ENCODE measurements at regions not wholly inside any gene's neighbourhood (a gene's known extent, or its start where the extent isn't known, plus 50 kb on each side); places are given as distances from the start of the nearest gene placed in this dataset.

DNA sequence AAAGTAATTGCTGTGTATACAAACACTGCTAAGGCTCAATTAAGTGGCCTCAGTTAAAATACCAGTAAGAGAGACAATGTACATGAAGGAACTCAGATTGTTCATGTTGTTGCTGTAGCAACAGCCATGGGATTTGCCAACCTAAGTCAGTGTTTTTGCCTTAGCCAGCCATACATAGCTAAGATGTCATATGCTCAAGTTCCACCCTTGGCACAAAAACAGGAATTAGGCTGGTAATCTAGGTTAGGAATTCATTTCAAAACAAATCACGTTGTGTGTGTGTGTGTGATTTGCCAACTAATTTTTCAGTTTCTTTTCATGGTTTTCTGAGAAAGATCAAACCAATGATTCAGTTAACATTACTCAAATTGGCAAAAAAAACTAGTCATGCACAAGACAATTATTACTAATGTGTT, 143.7 kb upstream of the KCNMB2 start:
- Histone ChIP-seq H3K27ac (ENCODE audit: low read depth in 2 of 2, low read length in 2 of 2) (no peak overlapping the region), H3K4me3 (ENCODE audit: low read length in 2 of 2) (no peak overlapping the region), H3K9me3 (ENCODE audit: control insufficient read depth in 2 of 2, low read length in 2 of 2) (no peaks in the 10 kb centered on the region), H3K27me3 (ENCODE audit: control insufficient read depth in 2 of 2, insufficient read depth in 2 of 2, low read length in 2 of 2) (no peaks in the 10 kb centered on the region), H3K9ac (ENCODE audit: low read depth in 1 of 2, low read length in 2 of 2) (no peak overlapping the region), H3K36me3 (ENCODE audit: control insufficient read depth in 2 of 2, insufficient read depth in 2 of 2, low read length in 2 of 2) (no peaks in the 10 kb centered on the region), H3K4me1 (ENCODE audit: control insufficient read depth in 2 of 2, insufficient read depth in 2 of 2, low read length in 2 of 2) (no peaks in the 10 kb centered on the region)

DNA sequence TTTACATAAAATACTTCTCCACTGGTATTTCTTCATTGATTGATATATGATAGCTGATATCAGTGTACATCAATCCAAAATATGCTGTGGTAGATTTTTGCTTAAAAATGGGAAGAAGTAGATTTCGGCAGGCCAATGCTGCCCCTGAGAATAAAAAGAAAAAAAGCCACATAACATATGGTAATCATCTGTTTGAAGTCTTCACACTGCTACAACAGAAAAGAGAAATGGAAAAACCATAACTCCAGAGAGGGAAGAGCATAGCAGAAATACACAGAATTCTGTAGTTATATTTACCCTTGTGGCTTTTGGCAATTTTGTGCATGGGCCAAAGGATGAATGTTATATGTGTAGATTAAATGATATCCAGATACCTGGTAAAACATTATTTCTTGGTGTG, 143.1 kb upstream of the KCNMB2 start:
- Histone ChIP-seq H3K9me3 (ENCODE audit: control insufficient read depth in 2 of 2, low read length in 2 of 2) (no peaks in the 10 kb centered on the region), H3K36me3 (ENCODE audit: control insufficient read depth in 2 of 2, insufficient read depth in 2 of 2, low read length in 2 of 2) (no peaks in the 10 kb centered on the region), H3K27ac (ENCODE audit: low read depth in 2 of 2, low read length in 2 of 2) (no peak overlapping the region), H3K4me1 (ENCODE audit: control insufficient read depth in 2 of 2, insufficient read depth in 2 of 2, low read length in 2 of 2) (no peaks in the 10 kb centered on the region), H3K4me3 (ENCODE audit: low read length in 2 of 2) (no peak overlapping the region), H3K27me3 (ENCODE audit: control insufficient read depth in 2 of 2, insufficient read depth in 2 of 2, low read length in 2 of 2) (no peaks in the 10 kb centered on the region), H3K9ac (ENCODE audit: low read depth in 1 of 2, low read length in 2 of 2) (no peak overlapping the region)

DNA sequence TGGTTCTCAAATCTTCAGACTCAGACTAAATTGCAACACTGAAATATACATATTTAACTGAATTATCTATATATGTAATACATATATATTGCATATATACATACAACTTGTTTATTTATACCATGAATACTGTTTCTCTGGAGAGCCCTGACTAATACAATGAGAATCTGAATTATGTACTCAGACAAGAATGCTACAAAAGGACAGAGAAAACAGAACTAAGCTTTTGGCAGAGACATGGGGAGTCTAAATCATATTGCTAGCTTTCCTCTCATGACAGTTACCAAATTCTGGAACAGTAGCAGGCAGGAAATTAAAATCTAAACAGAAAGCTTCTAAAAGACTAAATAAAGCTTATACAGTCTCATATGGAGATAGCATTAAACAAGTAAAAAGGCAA, 142.4 kb upstream of the KCNMB2 start:
- Histone ChIP-seq H3K4me1 (ENCODE audit: control insufficient read depth in 2 of 2, insufficient read depth in 2 of 2, low read length in 2 of 2) (no peaks in the 10 kb centered on the region), H3K27me3 (ENCODE audit: control insufficient read depth in 2 of 2, insufficient read depth in 2 of 2, low read length in 2 of 2) (no peaks in the 10 kb centered on the region), H3K9me3 (ENCODE audit: control insufficient read depth in 2 of 2, low read length in 2 of 2) (no peaks in the 10 kb centered on the region), H3K36me3 (ENCODE audit: control insufficient read depth in 2 of 2, insufficient read depth in 2 of 2, low read length in 2 of 2) (no peaks in the 10 kb centered on the region), H3K4me3 (ENCODE audit: low read length in 2 of 2) (no peak overlapping the region), H3K27ac (ENCODE audit: low read depth in 2 of 2, low read length in 2 of 2) (no peak overlapping the region), H3K9ac (ENCODE audit: low read depth in 1 of 2, low read length in 2 of 2) (no peak overlapping the region)

DNA sequence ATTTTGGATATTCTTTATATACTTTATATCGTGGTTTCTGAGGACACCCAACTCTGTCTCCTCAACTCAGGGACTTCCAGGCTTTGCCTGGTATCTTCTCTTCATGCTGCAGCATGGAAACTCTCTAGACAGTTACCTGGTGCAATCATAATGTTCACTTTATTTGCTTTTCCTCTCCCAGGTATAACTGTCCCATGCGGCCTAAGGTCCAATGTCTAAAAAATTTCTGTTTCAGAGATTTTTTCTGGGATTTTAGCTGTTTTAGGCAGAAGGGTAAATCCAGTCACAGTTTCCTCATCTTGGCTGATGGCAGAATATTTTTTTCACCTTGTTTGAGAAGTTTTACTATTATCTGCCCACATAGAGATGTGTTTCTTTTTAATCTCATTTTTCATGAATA, 139.9 kb upstream of the KCNMB2 start:
- Histone ChIP-seq H3K27me3 (ENCODE audit: control insufficient read depth in 2 of 2, insufficient read depth in 2 of 2, low read length in 2 of 2) (no peaks in the 10 kb centered on the region), H3K9ac (ENCODE audit: low read depth in 1 of 2, low read length in 2 of 2) (no peak overlapping the region), H3K36me3 (ENCODE audit: control insufficient read depth in 2 of 2, insufficient read depth in 2 of 2, low read length in 2 of 2) (no peaks in the 10 kb centered on the region)

DNA sequence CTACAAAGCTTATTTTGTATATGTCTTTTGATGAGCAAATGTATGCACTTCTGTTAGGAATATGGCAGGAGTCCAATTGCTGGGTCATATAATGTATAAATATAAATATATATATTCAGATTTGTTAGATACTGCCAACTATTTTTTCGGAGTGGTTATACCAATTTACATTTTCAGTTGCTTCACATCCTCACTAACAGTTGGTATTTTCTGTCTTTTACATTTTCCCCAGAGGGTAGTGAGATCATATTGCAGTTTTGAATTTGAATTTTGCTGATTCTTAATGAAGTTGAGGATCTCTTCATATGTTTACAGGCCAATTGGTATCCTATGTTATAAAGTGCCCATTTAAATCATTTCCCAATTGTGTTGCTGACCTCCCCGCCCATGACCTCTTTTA, 139.0 kb upstream of the KCNMB2 start:
- Histone ChIP-seq H3K4me3 (ENCODE audit: low read length in 2 of 2) (no peak overlapping the region), H3K27me3 (ENCODE audit: control insufficient read depth in 2 of 2, insufficient read depth in 2 of 2, low read length in 2 of 2) (no peaks in the 10 kb centered on the region), H3K4me1 (ENCODE audit: control insufficient read depth in 2 of 2, insufficient read depth in 2 of 2, low read length in 2 of 2) (no peaks in the 10 kb centered on the region)

More for the DNA sequence above, 139.9 kb upstream of the KCNMB2 start:
- Histone ChIP-seq H3K27ac (ENCODE audit: low read depth in 2 of 2, low read length in 2 of 2) (no peak overlapping the region), H3K4me1 (ENCODE audit: control insufficient read depth in 2 of 2, insufficient read depth in 2 of 2, low read length in 2 of 2) (no peaks in the 10 kb centered on the region), H3K9me3 (ENCODE audit: control insufficient read depth in 2 of 2, low read length in 2 of 2) (no peaks in the 10 kb centered on the region), H3K4me3 (ENCODE audit: low read length in 2 of 2) (no peak overlapping the region)

DNA sequence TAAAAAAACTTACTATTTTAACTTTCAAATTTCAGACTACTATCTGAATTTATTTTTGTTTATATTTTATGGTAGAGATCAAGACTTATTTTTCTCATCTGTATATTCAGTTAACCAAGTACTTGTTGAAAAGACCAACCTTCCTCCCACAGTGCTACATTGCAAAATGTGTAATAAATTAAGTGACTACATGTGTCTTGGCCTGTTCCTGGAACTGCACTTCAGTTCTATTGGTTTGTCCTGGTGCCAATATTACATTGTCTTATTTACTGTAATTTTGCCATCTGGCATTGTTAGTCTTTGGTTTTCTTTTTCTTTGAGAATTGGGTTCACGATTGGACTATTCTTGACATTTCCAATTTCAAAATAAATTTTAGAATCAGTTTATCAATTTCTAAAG, 138.4 kb upstream of the KCNMB2 start:
- Histone ChIP-seq H3K36me3 (ENCODE audit: control insufficient read depth in 2 of 2, insufficient read depth in 2 of 2, low read length in 2 of 2) (no peaks in the 10 kb centered on the region), H3K4me1 (ENCODE audit: control insufficient read depth in 2 of 2, insufficient read depth in 2 of 2, low read length in 2 of 2) (no peaks in the 10 kb centered on the region), H3K27me3 (ENCODE audit: control insufficient read depth in 2 of 2, insufficient read depth in 2 of 2, low read length in 2 of 2) (no peaks in the 10 kb centered on the region), H3K27ac (ENCODE audit: low read depth in 2 of 2, low read length in 2 of 2) (no peak overlapping the region), H3K4me3 (ENCODE audit: low read length in 2 of 2) (no peak overlapping the region), H3K9me3 (ENCODE audit: control insufficient read depth in 2 of 2, low read length in 2 of 2) (no peaks in the 10 kb centered on the region), H3K9ac (ENCODE audit: low read depth in 1 of 2, low read length in 2 of 2) (no peak overlapping the region)

More for the DNA sequence above, 139.0 kb upstream of the KCNMB2 start:
- Histone ChIP-seq H3K9me3 (ENCODE audit: control insufficient read depth in 2 of 2, low read length in 2 of 2) (no peaks in the 10 kb centered on the region), H3K27ac (ENCODE audit: low read depth in 2 of 2, low read length in 2 of 2) (no peak overlapping the region), H3K9ac (ENCODE audit: low read depth in 1 of 2, low read length in 2 of 2) (no peak overlapping the region), H3K36me3 (ENCODE audit: control insufficient read depth in 2 of 2, insufficient read depth in 2 of 2, low read length in 2 of 2) (no peaks in the 10 kb centered on the region)

DNA sequence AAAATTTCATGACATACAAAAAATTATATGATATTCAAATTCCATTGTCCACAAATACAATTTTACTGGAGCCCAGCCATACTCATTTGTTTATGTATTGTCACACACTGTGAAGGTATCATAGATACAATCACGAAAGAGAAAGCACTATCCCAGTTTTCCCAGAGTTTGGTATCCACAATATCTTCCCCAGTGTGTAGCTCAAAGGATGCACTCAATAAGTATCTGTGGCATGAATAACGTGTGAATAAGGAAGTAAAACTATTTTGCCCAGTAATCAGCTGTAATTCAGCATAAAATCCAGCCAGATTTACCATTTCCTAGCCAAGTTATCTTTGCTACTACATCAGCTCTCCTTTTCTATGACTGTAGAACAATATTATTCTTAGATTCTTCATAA, 131.3 kb upstream of the KCNMB2 start:
- Histone ChIP-seq H3K9me3 (ENCODE audit: control insufficient read depth in 2 of 2, low read length in 2 of 2) (no peaks in the 10 kb centered on the region), H3K4me1 (ENCODE audit: control insufficient read depth in 2 of 2, insufficient read depth in 2 of 2, low read length in 2 of 2) (no peaks in the 10 kb centered on the region), H3K27ac (ENCODE audit: low read depth in 2 of 2, low read length in 2 of 2) (no peak overlapping the region), H3K9ac (ENCODE audit: low read depth in 1 of 2, low read length in 2 of 2) (no peak overlapping the region), H3K4me3 (ENCODE audit: low read length in 2 of 2) (no peak overlapping the region), H3K27me3 (ENCODE audit: control insufficient read depth in 2 of 2, insufficient read depth in 2 of 2, low read length in 2 of 2) (no peaks in the 10 kb centered on the region), H3K36me3 (ENCODE audit: control insufficient read depth in 2 of 2, insufficient read depth in 2 of 2, low read length in 2 of 2) (no peaks in the 10 kb centered on the region)

DNA sequence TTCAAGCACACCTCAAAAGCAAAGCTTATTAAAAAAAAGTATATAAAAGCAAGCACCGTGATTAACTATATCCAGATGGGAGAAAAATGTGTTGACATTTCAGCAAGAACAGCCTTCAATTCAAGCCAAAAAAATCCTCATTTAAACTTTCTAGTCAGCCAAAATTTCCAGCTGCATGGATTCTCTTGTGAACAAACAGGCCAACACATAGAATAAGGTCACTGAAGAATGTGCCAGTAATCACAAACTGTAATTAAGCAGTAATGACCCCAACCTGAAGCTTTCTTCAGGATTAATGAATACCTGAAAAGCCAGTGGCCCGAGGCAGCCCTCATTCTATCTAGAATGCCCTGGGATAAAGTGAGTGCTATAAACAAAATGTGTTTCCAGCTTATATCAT, 130.7 kb upstream of the KCNMB2 start:
- no peak overlapping the region for H3K27ac ChIP-seq (ENCODE audit: low read depth in 2 of 2, low read length in 2 of 2)
- H3K4me3 ChIP-seq (ENCODE audit: low read length in 2 of 2) = no peak overlapping the region
- H3K9ac ChIP-seq (ENCODE audit: low read depth in 1 of 2, low read length in 2 of 2) = no peak overlapping the region
- no peaks in the 10 kb centered on the region for H3K36me3 ChIP-seq (ENCODE audit: control insufficient read depth in 2 of 2, insufficient read depth in 2 of 2, low read length in 2 of 2)
- H3K9me3 ChIP-seq (ENCODE audit: control insufficient read depth in 2 of 2, low read length in 2 of 2) = no peaks in the 10 kb centered on the region
- H3K4me1 ChIP-seq (ENCODE audit: control insufficient read depth in 2 of 2, insufficient read depth in 2 of 2, low read length in 2 of 2) = no peaks in the 10 kb centered on the region
- no peaks in the 10 kb centered on the region for H3K27me3 ChIP-seq (ENCODE audit: control insufficient read depth in 2 of 2, insufficient read depth in 2 of 2, low read length in 2 of 2)

DNA sequence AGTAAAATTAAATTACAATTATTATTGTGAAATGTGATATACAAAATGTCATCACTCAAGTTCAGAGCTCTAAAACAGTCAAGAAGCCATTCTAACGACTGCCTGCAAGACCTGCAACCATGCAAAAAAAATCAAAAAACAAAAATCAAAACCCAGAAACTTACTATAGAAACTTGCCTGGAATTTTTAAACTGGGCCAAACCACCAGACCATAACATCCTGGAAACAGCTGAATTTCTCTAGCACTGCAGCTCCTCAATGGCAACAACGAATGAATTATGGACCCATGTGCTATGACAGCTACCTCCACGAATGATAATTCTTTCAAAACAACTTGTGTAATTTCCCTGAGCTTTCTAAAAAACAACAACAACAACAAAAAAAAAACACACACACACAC, 130.0 kb upstream of the KCNMB2 start:
- Histone ChIP-seq H3K36me3 (ENCODE audit: control insufficient read depth in 2 of 2, insufficient read depth in 2 of 2, low read length in 2 of 2) (no peaks in the 10 kb centered on the region), H3K4me1 (ENCODE audit: control insufficient read depth in 2 of 2, insufficient read depth in 2 of 2, low read length in 2 of 2) (no peaks in the 10 kb centered on the region), H3K4me3 (ENCODE audit: low read length in 2 of 2) (no peak overlapping the region), H3K27ac (ENCODE audit: low read depth in 2 of 2, low read length in 2 of 2) (no peak overlapping the region), H3K9me3 (ENCODE audit: control insufficient read depth in 2 of 2, low read length in 2 of 2) (no peaks in the 10 kb centered on the region), H3K27me3 (ENCODE audit: control insufficient read depth in 2 of 2, insufficient read depth in 2 of 2, low read length in 2 of 2) (no peaks in the 10 kb centered on the region), H3K9ac (ENCODE audit: low read depth in 1 of 2, low read length in 2 of 2) (no peak overlapping the region)

DNA sequence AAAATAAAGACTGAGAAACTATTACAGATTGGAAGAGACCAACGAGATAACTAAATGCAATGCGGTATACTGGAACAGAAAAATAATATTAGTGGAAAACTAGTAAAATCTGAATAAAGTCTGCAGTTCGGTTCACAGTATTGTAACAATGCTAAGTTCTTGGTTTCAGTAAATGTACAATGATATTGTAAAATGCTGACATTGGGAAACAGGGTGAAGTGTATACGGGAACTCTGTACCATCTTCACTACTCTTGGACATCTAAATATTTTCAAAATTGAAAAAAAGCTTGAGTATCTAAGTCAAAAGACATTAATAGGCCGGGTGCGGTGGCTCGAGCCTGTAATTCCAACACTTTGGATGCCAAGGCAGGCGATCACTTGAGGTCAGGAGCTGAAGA, 120.9 kb upstream of the KCNMB2 start:
- H3K27ac ChIP-seq (ENCODE audit: low read depth in 2 of 2, low read length in 2 of 2) = no peak overlapping the region
- H3K9me3 ChIP-seq (ENCODE audit: control insufficient read depth in 2 of 2, low read length in 2 of 2) = no peaks in the 10 kb centered on the region
- no peak overlapping the region for H3K4me3 ChIP-seq (ENCODE audit: low read length in 2 of 2)
- no peaks in the 10 kb centered on the region for H3K27me3 ChIP-seq (ENCODE audit: control insufficient read depth in 2 of 2, insufficient read depth in 2 of 2, low read length in 2 of 2)
- no peaks in the 10 kb centered on the region for H3K36me3 ChIP-seq (ENCODE audit: control insufficient read depth in 2 of 2, insufficient read depth in 2 of 2, low read length in 2 of 2)
- no peaks in the 10 kb centered on the region for H3K4me1 ChIP-seq (ENCODE audit: control insufficient read depth in 2 of 2, insufficient read depth in 2 of 2, low read length in 2 of 2)
- no peak overlapping the region for H3K9ac ChIP-seq (ENCODE audit: low read depth in 1 of 2, low read length in 2 of 2)

DNA sequence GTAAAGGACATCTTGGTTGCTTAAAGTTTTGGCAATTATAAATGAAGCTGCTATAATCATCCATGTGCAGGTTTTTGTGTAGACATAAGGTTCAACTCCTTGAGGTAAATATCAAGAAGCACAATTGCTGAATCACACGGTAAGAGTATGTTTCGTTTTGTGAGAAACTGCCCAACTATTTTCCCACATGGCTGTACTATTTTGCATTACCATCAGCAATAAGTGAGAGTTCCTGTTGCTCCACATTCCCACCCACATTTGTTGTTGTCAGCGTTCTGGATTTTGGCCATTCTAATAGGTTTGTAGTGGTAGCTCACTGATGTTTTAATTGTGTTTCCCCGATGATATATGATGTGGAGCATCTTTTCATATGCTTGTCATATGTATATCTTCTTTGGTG, 118.5 kb upstream of the KCNMB2 start:
- H3K27ac ChIP-seq (ENCODE audit: low read depth in 2 of 2, low read length in 2 of 2) = no peak overlapping the region
- no peak overlapping the region for H3K9ac ChIP-seq (ENCODE audit: low read depth in 1 of 2, low read length in 2 of 2)
- no peaks in the 10 kb centered on the region for H3K36me3 ChIP-seq (ENCODE audit: control insufficient read depth in 2 of 2, insufficient read depth in 2 of 2, low read length in 2 of 2)
- no peaks in the 10 kb centered on the region for H3K27me3 ChIP-seq (ENCODE audit: control insufficient read depth in 2 of 2, insufficient read depth in 2 of 2, low read length in 2 of 2)
- H3K4me3 ChIP-seq (ENCODE audit: low read length in 2 of 2) = no peak overlapping the region
- H3K9me3 ChIP-seq (ENCODE audit: control insufficient read depth in 2 of 2, low read length in 2 of 2) = no peaks in the 10 kb centered on the region
- H3K4me1 ChIP-seq (ENCODE audit: control insufficient read depth in 2 of 2, insufficient read depth in 2 of 2, low read length in 2 of 2) = no peaks in the 10 kb centered on the region
